ENCODE measurements at regions not wholly inside any gene's neighbourhood (a gene's known extent, or its start where the extent isn't known, plus 50 kb on each side); places are given as distances from the start of the nearest gene placed in this dataset.
"Not testable (repeated sequence)": the region's sequence is repeated elsewhere in the genome, so short reads cannot be mapped to it uniquely, and the experiment has no call there.

GRCh38 chrX:28408017-28408723 is 179.1 kb upstream of the IL1RAPL1 start:
- no peak for DNase-seq (ENCODE audit: low read depth)

GRCh38 chrX:28398342-28398741 is 188.9 kb upstream of the IL1RAPL1 start:
- peak; percentile 23 for DNase-seq (ENCODE audit: low read depth)

- peak; percentile 51 for DNase-seq (ENCODE audit: low read depth)
Observed at GRCh38 chrX:28391528-28391927, 195.7 kb upstream of the IL1RAPL1 start.

- no peak for DNase-seq (ENCODE audit: low read depth)
Observed at GRCh38 chrX:28379103-28379502, 208.1 kb upstream of the IL1RAPL1 start.

GRCh38 chrX:28367649-28368048 is 219.6 kb upstream of the IL1RAPL1 start:
- not testable (repeated sequence) for DNase-seq (ENCODE audit: low read depth)

GRCh38 chrX:28351801-28352200 is 235.4 kb upstream of the IL1RAPL1 start:
- DNase-seq (ENCODE audit: low read depth), result no peak

- no peak for DNase-seq (ENCODE audit: low read depth)
Observed at GRCh38 chrX:28349888-28350287, 237.4 kb upstream of the IL1RAPL1 start.

GRCh38 chrX:28347476-28347875 is 239.8 kb upstream of the IL1RAPL1 start:
- DNase-seq (ENCODE audit: low read depth), result no peak

GRCh38 chrX:28329156-28329555 is 258.1 kb upstream of the IL1RAPL1 start:
- peak; percentile 22 for DNase-seq (ENCODE audit: low read depth)

GRCh38 chrX:28324321-28324721 is 262.9 kb upstream of the IL1RAPL1 start:
- no peak for DNase-seq (ENCODE audit: low read depth)

GRCh38 chrX:28321286-28321685 is 266.0 kb upstream of the IL1RAPL1 start:
- DNase-seq (ENCODE audit: low read depth), result no peak

GRCh38 chrX:28312965-28313364 is 274.3 kb upstream of the IL1RAPL1 start:
- no peak for DNase-seq (ENCODE audit: low read depth)

- no peak for DNase-seq (ENCODE audit: low read depth)
Observed at GRCh38 chrX:28312259-28312658, 275.0 kb upstream of the IL1RAPL1 start.

- DNase-seq (ENCODE audit: low read depth), result no peak
Observed at GRCh38 chrX:28311466-28311865, 275.8 kb upstream of the IL1RAPL1 start.

- no peak for DNase-seq (ENCODE audit: low read depth)
Observed at GRCh38 chrX:28303486-28303885, 283.8 kb upstream of the IL1RAPL1 start.

- no peak for DNase-seq (ENCODE audit: low read depth)
Observed at GRCh38 chrX:28278726-28279125, 297.5 kb upstream of the DCAF8L1 start.

- no peak for DNase-seq (ENCODE audit: low read depth)
Observed at GRCh38 chrX:28278251-28278650, 297.0 kb upstream of the DCAF8L1 start.

GRCh38 chrX:28273736-28274135 is 292.5 kb upstream of the DCAF8L1 start:
- no peak for DNase-seq (ENCODE audit: low read depth)

- DNase-seq (ENCODE audit: low read depth), result no peak
Observed at GRCh38 chrX:28246675-28247074, 265.4 kb upstream of the DCAF8L1 start.

GRCh38 chrX:28229217-28229616 is 248.0 kb upstream of the DCAF8L1 start:
- DNase-seq (ENCODE audit: low read depth), result no peak

GRCh38 chrX:28225513-28225912 is 244.3 kb upstream of the DCAF8L1 start:
- DNase-seq (ENCODE audit: low read depth), result no peak

- DNase-seq (ENCODE audit: low read depth), result no peak
Observed at GRCh38 chrX:28223991-28224390, 242.7 kb upstream of the DCAF8L1 start.

GRCh38 chrX:28223469-28223868 is 242.2 kb upstream of the DCAF8L1 start:
- no peak for DNase-seq (ENCODE audit: low read depth)

- no peak for DNase-seq (ENCODE audit: low read depth)
Observed at GRCh38 chrX:28205905-28206304, 224.7 kb upstream of the DCAF8L1 start.
